HEK293 (cell line): ENCODE measurements at regions not wholly inside any gene's neighbourhood (a gene's known extent, or its start where the extent isn't known, plus 50 kb on each side); places are given as distances from the start of the nearest gene placed in this dataset.

Experiments used
- CTCF ChIA-PET: fragments of 350-600 bp; formaldehyde crosslinking; extraction: SDS; loops from one replicate; lab custom pipeline; 2021; ENCODE audit warnings: antibody characterized with exemption; lab: Yijun Ruan, JAX
- POLR2A ChIA-PET: fragments of 300-600 bp; formaldehyde crosslinking; extraction: SDS; loops from one replicate; lab custom pipeline; 2020; ENCODE audit warnings: antibody characterized with exemption, inconsistent platforms; lab: Yijun Ruan, JAX
- H3K27ac ChIP-seq: fragments of 200-500 bp; sonication (Bioruptor generic); 2 replicates; pipeline ENCODE4 v1.5.1; 2014; ENCODE audit warnings: low read depth, low read length, control low read depth, inconsistent platforms; ENCODE audit errors: extremely low read depth
- H3K36me3 ChIP-seq, 2 experiments: fragments of 200-500 bp in 1 of 2; sonication (Bioruptor generic) in 1 of 2; 1 replicate in 1 of 2; 2 replicates in 1 of 2; pipeline ENCODE4 v1.5.1; 2014 to 2017; ENCODE audit warnings: inconsistent platforms in 2 of 2, low read length in 2 of 2; ENCODE audit not compliant: control insufficient read depth in 2 of 2, insufficient read depth in 1 of 2
- H3K4me1 ChIP-seq: fragments of 200-500 bp; sonication (Bioruptor generic); 2 replicates; pipeline ENCODE4 v1.5.1; 2014; ENCODE audit warnings: mild to moderate bottlenecking, low read length, inconsistent platforms; ENCODE audit not compliant: control insufficient read depth, insufficient read depth
- H3K4me3 ChIP-seq: 2 replicates; pipeline ENCODE4 v1.5.1; 2011; ENCODE audit warnings: low read depth, mild to moderate bottlenecking, control low read depth, low read length, moderate library complexity
- H3K9me3 ChIP-seq: fragments of 200-500 bp; sonication (Bioruptor generic); 2 replicates; pipeline ENCODE4 v1.5.1; 2014; ENCODE audit warnings: low read depth, low read length, inconsistent platforms; ENCODE audit not compliant: control insufficient read depth, insufficient read depth
- BCL11B ChIP-seq: fragments of 450-650 bp; formaldehyde crosslinking; IDR thresholded peaks from 2 replicates; pipeline ENCODE4 v1.5.1; 2016; ENCODE audit warnings: low read depth, missing biosample characterization, missing genetic modification characterization
- KLF16 ChIP-seq: fragments of 450-650 bp; formaldehyde crosslinking; IDR thresholded peaks from 2 replicates; pipeline ENCODE4 v1.5.1; 2017; ENCODE audit warnings: missing biosample characterization, missing genetic modification characterization
- MYNN ChIP-seq: fragments of 450-650 bp; formaldehyde crosslinking; IDR thresholded peaks from 2 replicates; pipeline ENCODE4 v1.5.1; 2016; ENCODE audit warnings: missing biosample characterization, missing genetic modification characterization, borderline replicate concordance
- OVOL3 ChIP-seq: fragments of 450-650 bp; formaldehyde crosslinking; IDR thresholded peaks from 2 replicates; pipeline ENCODE4 v1.5.1; 2016; ENCODE audit warnings: missing biosample characterization, missing genetic modification characterization
- PATZ1 ChIP-seq: fragments of 450-650 bp; formaldehyde crosslinking; IDR thresholded peaks from 2 replicates; pipeline ENCODE4 v1.5.1; 2016; ENCODE audit warnings: missing biosample characterization, missing genetic modification characterization
- SCRT1 ChIP-seq: fragments of 450-650 bp; formaldehyde crosslinking; IDR thresholded peaks from 2 replicates; pipeline ENCODE4 v1.5.1; 2016; ENCODE audit warnings: missing biosample characterization, missing genetic modification characterization, borderline replicate concordance
- ZBTB21 ChIP-seq: fragments of 450-650 bp; formaldehyde crosslinking; IDR thresholded peaks from 2 replicates; pipeline ENCODE4 v1.5.1; 2017; ENCODE audit warnings: missing biosample characterization, missing genetic modification characterization
- ZFHX2 ChIP-seq: fragments of 450-650 bp; formaldehyde crosslinking; conservative IDR thresholded peaks from 2 replicates; pipeline ENCODE4 v1.5.1; 2016; ENCODE audit warnings: missing biosample characterization, missing genetic modification characterization
- ZNF274 ChIP-seq, 2 experiments: fragments of 200-500 bp in 1 of 2; fragments of 450-650 bp in 1 of 2; sonication (Bioruptor generic) in 1 of 2; formaldehyde crosslinking in 1 of 2; IDR thresholded peaks; 2 replicates each; pipeline versions ENCODE4 v1.5.1 to v1.6.1; 2014 to 2016; ENCODE audit warnings: borderline replicate concordance in 1 of 2, inconsistent platforms in 1 of 2, low read length in 1 of 2, missing biosample characterization in 1 of 2, missing genetic modification characterization in 1 of 2
- ZNF292 ChIP-seq: fragments of 450-650 bp; formaldehyde crosslinking; IDR thresholded peaks from 2 replicates; pipeline ENCODE4 v1.5.1; 2016; ENCODE audit warnings: low read depth, missing biosample characterization, missing genetic modification characterization, borderline replicate concordance
- ZNF473 ChIP-seq: fragments of 450-650 bp; formaldehyde crosslinking; IDR thresholded peaks from 2 replicates; pipeline ENCODE4 v1.5.1; 2017; ENCODE audit warnings: missing biosample characterization, missing genetic modification characterization
- ZNF514 ChIP-seq: fragments of 450-650 bp; formaldehyde crosslinking; IDR thresholded peaks from 2 replicates; pipeline ENCODE4 v1.5.1; 2016; ENCODE audit warnings: missing biosample characterization, missing genetic modification characterization
- ZNF623 ChIP-seq: fragments of 450-650 bp; formaldehyde crosslinking; IDR thresholded peaks from 2 replicates; pipeline ENCODE4 v1.5.1; 2016; ENCODE audit warnings: missing biosample characterization, missing genetic modification characterization
- ZNF664 ChIP-seq: fragments of 450-650 bp; formaldehyde crosslinking; IDR thresholded peaks from 2 replicates; pipeline ENCODE4 v1.5.1; 2016; ENCODE audit warnings: missing biosample characterization, missing genetic modification characterization
- ZNF76 ChIP-seq: fragments of 450-650 bp; formaldehyde crosslinking; IDR thresholded peaks from 2 replicates; pipeline ENCODE4; 2016; ENCODE audit warnings: low read depth, missing biosample characterization, missing genetic modification characterization, borderline replicate concordance
- ZNF785 ChIP-seq: fragments of 450-650 bp; formaldehyde crosslinking; IDR thresholded peaks from 2 replicates; pipeline ENCODE4 v1.5.1; 2016; ENCODE audit warnings: missing biosample characterization, missing genetic modification characterization
- ZNF837 ChIP-seq: fragments of 450-650 bp; formaldehyde crosslinking; IDR thresholded peaks from 2 replicates; pipeline ENCODE4 v1.5.1; 2016; ENCODE audit warnings: missing biosample characterization, missing genetic modification characterization
- ZSCAN23 ChIP-seq: fragments of 450-650 bp; formaldehyde crosslinking; IDR thresholded peaks from 2 replicates; pipeline ENCODE4 v1.5.1; 2016; ENCODE audit warnings: missing biosample characterization, missing genetic modification characterization
- TF ChIP-seq, protein P1 (sequence below): fragments of 450-650 bp; formaldehyde crosslinking; conservative IDR thresholded peaks from 2 replicates; pipeline ENCODE4 v1.5.1; 2016; ENCODE audit warnings: low read depth, missing biosample characterization, missing genetic modification characterization
- TF ChIP-seq, protein P2 (sequence below): fragments of 450-650 bp; formaldehyde crosslinking; IDR thresholded peaks from 2 replicates; pipeline ENCODE4 v1.5.1; 2017; ENCODE audit warnings: missing biosample characterization, mild to moderate bottlenecking, missing genetic modification characterization, moderate library complexity

DNA sequence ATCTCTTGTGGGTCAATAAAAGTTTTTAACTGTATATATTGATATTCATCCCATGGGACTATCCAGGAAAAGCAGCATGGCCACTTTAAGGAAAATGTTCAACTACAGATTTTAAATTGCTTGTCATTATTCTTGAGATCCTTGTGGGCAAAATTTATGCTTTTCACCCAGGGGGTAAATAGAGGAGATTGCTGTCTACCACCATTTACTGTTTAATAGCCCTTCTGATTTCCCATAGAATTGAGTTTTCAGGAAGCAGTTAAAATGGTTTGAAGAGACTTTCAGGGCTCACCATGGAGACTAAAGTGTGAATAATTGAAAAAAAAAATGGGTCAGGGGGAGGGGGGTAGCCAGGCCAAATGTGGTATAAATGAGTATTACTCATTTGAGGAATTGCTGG lies 901.1 kb upstream of the POT1 start:
- H3K27ac ChIP-seq = no peak overlapping the region
- no peaks in the 10 kb centered on the region for H3K9me3 ChIP-seq
- no peak overlapping the region for H3K4me3 ChIP-seq
- TF ChIP-seq ZSCAN23 = no peak
- TF ChIP-seq BCL11B (tag by site-specific recombination) = no peak
- no peak for TF ChIP-seq ZNF514 (tag by site-specific recombination)
- no peak for TF ChIP-seq SCRT1
- TF ChIP-seq OVOL3 (tag by site-specific recombination) = no peak
- no peaks in the 10 kb centered on the region for H3K36me3 ChIP-seq
- ChIA-PET CTCF (no interaction called here), POLR2A (no interaction called here)
- H3K4me1 ChIP-seq = no peaks in the 10 kb centered on the region

DNA sequence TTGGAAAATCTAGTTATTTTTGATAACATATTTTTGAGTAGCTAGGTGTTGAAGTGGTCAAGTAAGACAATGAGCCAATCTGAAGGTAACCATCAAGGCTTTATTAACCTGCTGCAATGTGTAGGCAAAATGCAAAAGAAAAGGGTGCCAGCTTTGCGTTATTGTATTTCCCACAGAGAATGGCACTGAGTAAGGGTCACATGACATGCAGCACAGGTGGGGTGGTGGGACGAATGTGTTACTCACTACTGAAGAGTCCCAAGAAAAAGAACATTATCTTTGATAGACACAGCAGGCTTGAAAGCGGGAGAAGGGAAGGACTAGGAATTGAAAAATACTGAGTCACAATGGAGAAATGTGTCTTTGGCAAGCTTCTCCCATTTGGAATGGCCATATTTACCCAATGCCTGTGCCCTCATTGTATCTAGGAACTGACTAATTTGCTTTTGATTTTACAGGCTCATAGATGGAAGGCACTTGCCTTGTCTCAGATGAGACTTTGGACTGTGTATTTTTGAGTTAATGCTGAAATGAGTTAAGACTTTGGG lies 898.6 kb upstream of the POT1 start:
- Histone ChIP-seq H3K36me3 (no peaks in the 10 kb centered on the region), H3K9me3 (no peaks in the 10 kb centered on the region), H3K27ac (no peak overlapping the region), H3K4me1 (no peaks in the 10 kb centered on the region), H3K4me3 (no peak overlapping the region)
- no peak for TF ChIP-seq ZNF274 (IDR thresholded peaks at IDR 0.05; ENCODE audit: low read length)
- TF ChIP-seq ZNF274 (tag by site-specific recombination; IDR thresholded peaks at IDR 0.05; ENCODE audit: borderline replicate concordance) = no peak
- TF ChIP-seq, protein P1, sequence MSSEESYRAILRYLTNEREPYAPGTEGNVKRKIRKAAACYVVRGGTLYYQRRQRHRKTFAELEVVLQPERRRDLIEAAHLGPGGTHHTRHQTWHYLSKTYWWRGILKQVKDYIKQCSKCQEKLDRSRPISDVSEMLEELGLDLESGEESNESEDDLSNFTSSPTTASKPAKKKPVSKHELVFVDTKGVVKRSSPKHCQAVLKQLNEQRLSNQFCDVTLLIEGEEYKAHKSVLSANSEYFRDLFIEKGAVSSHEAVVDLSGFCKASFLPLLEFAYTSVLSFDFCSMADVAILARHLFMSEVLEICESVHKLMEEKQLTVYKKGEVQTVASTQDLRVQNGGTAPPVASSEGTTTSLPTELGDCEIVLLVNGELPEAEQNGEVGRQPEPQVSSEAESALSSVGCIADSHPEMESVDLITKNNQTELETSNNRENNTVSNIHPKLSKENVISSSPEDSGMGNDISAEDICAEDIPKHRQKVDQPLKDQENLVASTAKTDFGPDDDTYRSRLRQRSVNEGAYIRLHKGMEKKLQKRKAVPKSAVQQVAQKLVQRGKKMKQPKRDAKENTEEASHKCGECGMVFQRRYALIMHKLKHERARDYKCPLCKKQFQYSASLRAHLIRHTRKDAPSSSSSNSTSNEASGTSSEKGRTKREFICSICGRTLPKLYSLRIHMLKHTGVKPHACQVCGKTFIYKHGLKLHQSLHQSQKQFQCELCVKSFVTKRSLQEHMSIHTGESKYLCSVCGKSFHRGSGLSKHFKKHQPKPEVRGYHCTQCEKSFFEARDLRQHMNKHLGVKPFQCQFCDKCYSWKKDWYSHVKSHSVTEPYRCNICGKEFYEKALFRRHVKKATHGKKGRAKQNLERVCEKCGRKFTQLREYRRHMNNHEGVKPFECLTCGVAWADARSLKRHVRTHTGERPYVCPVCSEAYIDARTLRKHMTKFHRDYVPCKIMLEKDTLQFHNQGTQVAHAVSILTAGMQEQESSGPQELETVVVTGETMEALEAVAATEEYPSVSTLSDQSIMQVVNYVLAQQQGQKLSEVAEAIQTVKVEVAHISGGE (tag by site-specific recombination) = no peak
- no peak for TF ChIP-seq ZNF292 (tag by site-specific recombination)
- TF ChIP-seq, protein P2, sequence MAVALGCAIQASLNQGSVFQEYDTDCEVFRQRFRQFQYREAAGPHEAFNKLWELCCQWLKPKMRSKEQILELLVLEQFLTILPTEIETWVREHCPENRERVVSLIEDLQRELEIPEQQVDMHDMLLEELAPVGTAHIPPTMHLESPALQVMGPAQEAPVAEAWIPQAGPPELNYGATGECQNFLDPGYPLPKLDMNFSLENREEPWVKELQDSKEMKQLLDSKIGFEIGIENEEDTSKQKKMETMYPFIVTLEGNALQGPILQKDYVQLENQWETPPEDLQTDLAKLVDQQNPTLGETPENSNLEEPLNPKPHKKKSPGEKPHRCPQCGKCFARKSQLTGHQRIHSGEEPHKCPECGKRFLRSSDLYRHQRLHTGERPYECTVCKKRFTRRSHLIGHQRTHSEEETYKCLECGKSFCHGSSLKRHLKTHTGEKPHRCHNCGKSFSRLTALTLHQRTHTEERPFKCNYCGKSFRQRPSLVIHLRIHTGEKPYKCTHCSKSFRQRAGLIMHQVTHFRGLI (tag by site-specific recombination) = no peak
- no peak for TF ChIP-seq KLF16 (tag by site-specific recombination)
- TF ChIP-seq ZNF785 (tag by site-specific recombination) = no peak
- no peak for TF ChIP-seq ZBTB21 (tag by site-specific recombination)
- TF ChIP-seq PATZ1 (tag by site-specific recombination) = no peak
- TF ChIP-seq MYNN = no peak
- TF ChIP-seq ZFHX2 (tag by site-specific recombination) = no peak
- TF ChIP-seq ZNF76 (tag by site-specific recombination) = no peak
- no peak for TF ChIP-seq ZNF473 (tag by site-specific recombination)
- TF ChIP-seq ZNF623 = no peak
- TF ChIP-seq ZNF664 (tag by site-specific recombination) = no peak
- TF ChIP-seq ZNF837 (tag by site-specific recombination) = no peak
- ChIA-PET POLR2A (no interaction called here), CTCF (no interaction called here)
